GM13976 (cell line): ENCODE measurements at regions not wholly inside any gene's neighbourhood (a gene's known extent, or its start where the extent isn't known, plus 50 kb on each side); places are given as distances from the start of the nearest gene placed in this dataset.

Experiments
- DNase-seq: peaks from one replicate; pipeline ENCODE4 v3.0.0; 2012; ENCODE audit warnings: low spot score
- in situ Hi-C: fragments of 300-500 bp; cut with MboI; formaldehyde crosslinking; loops from one replicate; pipeline ENCODE4 v1.12.0; 2022; ENCODE audit warnings: low sequenced_read_pairs, mixed read lengths, inconsistent platforms; ENCODE audit not compliant: unreplicated experiment
- TF ChIP-seq, protein P1 (sequence below): IDR thresholded peaks from 2 replicates; pipeline ENCODE4 v1.5.1; 2012; ENCODE audit warnings: borderline replicate concordance, mild to moderate bottlenecking; ENCODE audit not compliant: insufficient read depth; ENCODE audit errors: extremely low read depth, missing control alignments, control extremely low read depth

GRCh38 chr6:168737014-168737413 is 296.0 kb downstream of the SMOC2 start:
- DNase-seq, result no peak
- in situ Hi-C loops, result no loop called here
- TF ChIP-seq, protein P1, sequence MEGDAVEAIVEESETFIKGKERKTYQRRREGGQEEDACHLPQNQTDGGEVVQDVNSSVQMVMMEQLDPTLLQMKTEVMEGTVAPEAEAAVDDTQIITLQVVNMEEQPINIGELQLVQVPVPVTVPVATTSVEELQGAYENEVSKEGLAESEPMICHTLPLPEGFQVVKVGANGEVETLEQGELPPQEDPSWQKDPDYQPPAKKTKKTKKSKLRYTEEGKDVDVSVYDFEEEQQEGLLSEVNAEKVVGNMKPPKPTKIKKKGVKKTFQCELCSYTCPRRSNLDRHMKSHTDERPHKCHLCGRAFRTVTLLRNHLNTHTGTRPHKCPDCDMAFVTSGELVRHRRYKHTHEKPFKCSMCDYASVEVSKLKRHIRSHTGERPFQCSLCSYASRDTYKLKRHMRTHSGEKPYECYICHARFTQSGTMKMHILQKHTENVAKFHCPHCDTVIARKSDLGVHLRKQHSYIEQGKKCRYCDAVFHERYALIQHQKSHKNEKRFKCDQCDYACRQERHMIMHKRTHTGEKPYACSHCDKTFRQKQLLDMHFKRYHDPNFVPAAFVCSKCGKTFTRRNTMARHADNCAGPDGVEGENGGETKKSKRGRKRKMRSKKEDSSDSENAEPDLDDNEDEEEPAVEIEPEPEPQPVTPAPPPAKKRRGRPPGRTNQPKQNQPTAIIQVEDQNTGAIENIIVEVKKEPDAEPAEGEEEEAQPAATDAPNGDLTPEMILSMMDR, result no peak

DNA sequence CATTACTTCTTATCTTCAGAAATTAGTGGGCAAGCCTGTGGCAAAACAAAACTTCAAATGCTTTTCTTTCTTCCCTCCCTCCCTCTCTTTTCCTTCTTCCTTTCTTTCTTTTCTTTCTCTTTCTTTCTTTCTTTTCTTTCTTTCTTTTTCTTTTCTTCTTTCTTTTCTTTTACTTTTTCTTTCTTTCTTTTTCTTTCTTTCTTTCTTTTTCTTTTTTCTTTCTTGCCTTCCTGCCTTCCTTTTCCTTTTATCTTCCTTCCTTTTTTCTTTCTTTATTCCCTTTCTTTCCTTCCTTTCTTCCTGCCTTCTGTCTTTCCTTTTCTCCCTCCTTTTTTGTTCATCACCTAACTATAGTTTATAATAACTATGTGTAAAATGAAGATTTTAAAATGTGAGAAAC is 295.1 kb downstream of the SMOC2 start:
- DNase-seq, result no peak
- TF ChIP-seq, protein P1, result no peak
- in situ Hi-C loops, result no loop called here

DNA sequence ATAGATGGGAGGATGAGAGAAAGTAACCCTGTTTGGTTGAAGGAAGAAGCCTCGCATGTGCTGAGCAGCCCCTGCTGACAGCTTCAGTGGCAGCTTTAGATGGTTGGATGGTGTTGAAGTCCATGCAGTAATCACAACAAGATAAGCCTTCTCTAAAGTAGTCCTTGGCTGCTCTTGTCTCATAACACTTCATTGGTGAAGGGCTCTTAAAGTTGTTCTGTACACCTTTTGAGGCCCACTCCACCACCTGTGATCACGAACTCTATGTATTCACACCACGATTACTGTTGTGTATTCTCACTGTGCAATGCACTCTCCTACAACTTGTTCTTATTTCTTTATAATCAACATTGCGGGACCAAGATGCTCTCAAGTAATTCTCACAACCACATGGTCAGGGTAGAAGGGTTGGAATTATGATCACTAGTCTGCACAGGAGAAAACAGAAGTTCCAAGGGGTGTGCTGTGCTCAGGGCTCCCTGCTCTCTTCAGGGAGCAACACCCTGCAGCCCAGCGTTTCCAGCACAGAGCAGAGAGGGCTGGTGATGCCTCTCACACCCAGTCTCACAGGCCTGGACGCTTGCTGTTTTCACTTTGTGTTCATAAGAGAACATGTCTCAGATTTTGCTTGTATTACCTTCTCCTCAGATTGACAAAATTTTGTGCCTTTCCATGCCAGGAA is 294.4 kb downstream of the SMOC2 start:
- in situ Hi-C loops, result no loop called here
- no peak for DNase-seq
- TF ChIP-seq, protein P1, result no peak

DNA sequence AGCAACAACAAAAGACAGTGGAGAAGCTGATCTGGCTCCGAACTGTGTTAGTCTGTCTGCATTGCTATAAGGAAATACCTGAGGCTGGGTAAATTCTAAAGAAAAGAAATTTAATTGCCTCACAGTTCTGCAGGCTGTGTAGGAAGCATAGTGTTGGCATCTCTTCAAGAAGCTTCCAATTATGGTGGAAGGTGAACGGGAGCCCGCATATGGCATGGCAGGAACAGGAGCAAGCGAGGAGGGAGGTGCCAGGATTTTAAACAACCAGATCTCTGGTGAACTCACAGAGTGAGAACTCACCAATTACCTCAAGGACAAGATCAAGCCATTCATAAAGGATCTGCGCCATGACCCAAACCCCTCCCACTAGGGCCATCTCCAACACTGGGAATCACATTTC is 293.5 kb downstream of the SMOC2 start:
- DNase-seq, result no peak
- in situ Hi-C loops, result no loop called here
- TF ChIP-seq, protein P1, result no peak

DNA sequence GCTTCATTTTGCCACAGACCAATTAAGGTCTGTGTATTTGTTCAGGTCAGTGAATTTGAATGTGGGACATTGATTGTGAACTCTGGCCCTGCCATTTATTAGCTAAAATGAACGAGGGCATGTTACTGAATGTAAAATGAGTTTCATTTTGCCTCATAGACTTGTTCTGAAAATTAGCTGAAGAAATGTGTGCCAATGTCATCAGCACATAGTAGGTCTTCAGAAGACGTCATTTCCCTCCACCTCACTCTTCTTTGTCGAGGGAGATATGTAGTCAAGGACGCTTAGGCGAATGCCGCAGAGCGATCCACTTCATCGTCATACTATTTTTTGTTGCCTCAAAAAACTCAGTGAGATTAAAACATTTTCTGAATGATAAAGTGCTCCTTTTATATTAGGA is 291.7 kb downstream of the SMOC2 start:
- DNase-seq, result no peak
- TF ChIP-seq, protein P1, result no peak
- in situ Hi-C loops, result no loop called here

DNA sequence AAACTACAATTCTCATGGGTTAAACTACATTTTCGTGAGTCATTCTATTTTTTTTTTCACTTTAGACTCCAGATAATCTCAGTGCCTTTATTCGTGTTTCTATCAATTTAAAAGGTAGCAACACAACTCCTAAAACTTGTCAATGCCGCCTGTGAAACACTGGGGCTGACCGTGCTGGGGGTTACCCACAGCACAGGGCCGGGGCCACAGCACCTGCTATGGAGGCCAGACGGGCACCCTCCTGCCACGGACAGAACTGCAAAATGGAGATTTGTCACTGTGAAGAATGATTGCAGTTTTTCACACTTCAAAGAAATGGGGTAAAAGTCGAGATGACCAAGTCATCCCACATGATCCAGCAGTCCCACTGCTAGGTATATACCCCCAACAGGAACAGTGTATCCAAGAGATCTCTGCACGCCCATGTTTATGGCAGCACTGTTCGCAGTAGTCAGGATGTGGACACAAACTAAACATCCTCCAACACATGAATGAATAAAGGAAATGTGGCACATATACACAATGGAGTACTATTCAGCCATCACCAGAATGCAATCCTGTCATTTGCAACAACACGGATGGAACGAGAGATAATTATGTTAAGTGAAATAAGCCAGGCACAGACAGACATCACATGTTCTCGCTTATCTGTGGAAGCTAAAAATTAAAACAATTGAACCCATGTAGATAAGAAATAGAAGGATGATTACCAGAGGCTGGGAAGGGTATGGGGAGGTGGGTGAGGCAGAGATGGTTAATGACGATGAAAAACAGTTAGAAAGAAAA is 290.1 kb downstream of the SMOC2 start:
- no peak for DNase-seq
- TF ChIP-seq, protein P1, result no peak
- in situ Hi-C loops, result no loop called here

- TF ChIP-seq, protein P1, result no peak
- in situ Hi-C loops, result no loop called here
- no peak for DNase-seq
These were observed 287.1 kb downstream of the SMOC2 start for GRCh38 chr6:168728056-168728455.
